ENCODE measurements at regions not wholly inside any gene's neighbourhood (a gene's known extent, or its start where the extent isn't known, plus 50 kb on each side); places are given as distances from the start of the nearest gene placed in this dataset.

- no peak overlapping the region for H3K4me3 ChIP-seq
- no peak overlapping the region for H3K27ac ChIP-seq
- 6 to 20% (median 9%) methylated on average over 20 of the region's 20 CpGs for WGBS, 5 donors
- no peaks in the 10 kb centered on the region for H3K9me3 ChIP-seq
- intact Hi-C loops (cut with DNase I; ENCODE audit: low total_unique reads) = no loop called here
- peaks cover 0 to 6% (median 0%) of the 10 kb centered on the region in 6 donors for H3K4me1 ChIP-seq
- DNase-seq = no peak
- H3K27me3 ChIP-seq (replicated peaks in 1 of 7) = peaks cover 0 to 65% (median 10%) of the 10 kb centered on the region in 7 donors
- TF ChIP-seq CTCF (IDR thresholded peaks at IDR 0.05 in 8 of 11, conservative IDR thresholded peaks at IDR 0.05 in 3 of 11) (no peak), POLR2AphosphoS5 (IDR thresholded peaks at IDR 0.05) (no peak)
- no peaks in the 10 kb centered on the region for H3K36me3 ChIP-seq
These were observed 62.9 kb downstream of the GLRX5 start for GRCh38 chr14:95597784-95598211.

- TF ChIP-seq CTCF (IDR thresholded peaks at IDR 0.05 in 8 of 11, conservative IDR thresholded peaks at IDR 0.05 in 3 of 11) = no peak
- no peak for TF ChIP-seq POLR2AphosphoS5 (IDR thresholded peaks at IDR 0.05)
- TF ChIP-seq POLR2A (IDR thresholded peaks at IDR 0.05) = no peak
- H3K9me3 ChIP-seq = peaks cover 0 to 8% (median 0%) of the 10 kb centered on the region in 8 donors
- WGBS, 5 donors = 18 to 26% (median 22%) methylated on average over 3 of the region's 3 CpGs
- no peaks in the 10 kb centered on the region for H3K36me3 ChIP-seq
- no peak overlapping the region for H3K27ac ChIP-seq
- no peak for DNase-seq
- peaks cover 0 to 6% (median 0%) of the 10 kb centered on the region in 6 donors for H3K4me1 ChIP-seq
- H3K4me3 ChIP-seq = no peak overlapping the region
- peaks cover 0 to 80% (median 10%) of the 10 kb centered on the region in 7 donors for H3K27me3 ChIP-seq (replicated peaks in 1 of 7)
- intact Hi-C loops (cut with DNase I; ENCODE audit: low total_unique reads) = no loop called here
These were observed 66.8 kb downstream of the GLRX5 start for GRCh38 chr14:95601650-95602049.

- Histone ChIP-seq H3K27ac (no peak overlapping the region), H3K27me3 (replicated peaks in 1 of 7) (peaks cover 0 to 76% (median 1%) of the 10 kb centered on the region in 7 donors), H3K4me3 (no peak overlapping the region), H3K36me3 (no peaks in the 10 kb centered on the region), H3K4me1 (no peaks in the 10 kb centered on the region), H3K9me3 (peaks cover 0 to 8% (median 0%) of the 10 kb centered on the region in 8 donors)
- 88 to 96% (median 91%) methylated on average over 2 of the region's 2 CpGs for WGBS, 5 donors
- TF ChIP-seq POLR2AphosphoS5 (IDR thresholded peaks at IDR 0.05) (no peak), POLR2A (IDR thresholded peaks at IDR 0.05) (no peak), CTCF (IDR thresholded peaks at IDR 0.05 in 8 of 11, conservative IDR thresholded peaks at IDR 0.05 in 3 of 11) (no peak)
- intact Hi-C loops (cut with DNase I; ENCODE audit: low total_unique reads) = no loop called here
- no peak for DNase-seq
These were observed 68.6 kb downstream of the GLRX5 start for GRCh38 chr14:95603415-95603814.

- peaks cover 0 to 69% (median 0%) of the 10 kb centered on the region in 7 donors for H3K27me3 ChIP-seq (replicated peaks in 1 of 7)
- peaks cover 0 to 8% (median 0%) of the 10 kb centered on the region in 8 donors for H3K9me3 ChIP-seq
- WGBS, 5 donors = 88 to 94% (median 91%) methylated on average over 2 of the region's 2 CpGs
- DNase-seq = no peak
- H3K36me3 ChIP-seq = no peaks in the 10 kb centered on the region
- intact Hi-C loops (cut with DNase I; ENCODE audit: low total_unique reads) = no loop called here
- TF ChIP-seq CTCF (IDR thresholded peaks at IDR 0.05 in 8 of 11, conservative IDR thresholded peaks at IDR 0.05 in 3 of 11) (no peak), POLR2AphosphoS5 (IDR thresholded peaks at IDR 0.05) (no peak), POLR2A (IDR thresholded peaks at IDR 0.05) (no peak)
- H3K4me1 ChIP-seq = no peaks in the 10 kb centered on the region
- no peak overlapping the region for H3K4me3 ChIP-seq
- no peak overlapping the region for H3K27ac ChIP-seq
These were observed 71.4 kb downstream of the GLRX5 start for GRCh38 chr14:95606266-95606665.
